ENCODE measurements at regions not wholly inside any gene's neighbourhood (a gene's known extent, or its start where the extent isn't known, plus 50 kb on each side); places are given as distances from the start of the nearest gene placed in this dataset.

DNA sequence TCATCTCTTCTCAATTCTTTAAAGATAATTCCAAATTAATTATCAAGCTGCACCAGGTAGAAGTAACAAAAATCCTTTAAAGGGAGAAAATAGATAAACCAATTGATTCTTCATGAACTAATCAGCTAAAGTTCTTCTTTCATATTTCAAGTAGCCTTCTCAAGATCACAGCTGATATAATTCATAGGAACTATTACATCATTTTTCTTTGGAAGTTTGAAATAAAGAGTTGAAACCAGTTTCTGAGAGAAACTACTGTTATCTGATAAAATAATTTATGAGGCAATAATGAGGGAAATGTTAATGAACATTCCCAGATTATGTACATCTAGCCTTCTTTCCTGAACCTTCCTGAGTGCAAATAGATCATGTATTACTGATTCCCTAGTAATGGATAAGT lies 484.9 kb downstream of the METTL4 start:
- Histone ChIP-seq H2AFZ (ENCODE audit: low read depth, low read length, poor library complexity, severe bottlenecking) (no peak overlapping the region), H3K79me2 (ENCODE audit: insufficient read depth, low read length) (no peaks in the 10 kb centered on the region), H4K20me1 (ENCODE audit: insufficient read depth) (no peaks in the 10 kb centered on the region), H3K9me3 (ENCODE audit: control insufficient read depth in 1 of 2, insufficient read depth in 1 of 2, low read depth in 1 of 2, low read length in 2 of 2) (no peaks in the 10 kb centered on the region), H3K4me2 (ENCODE audit: low read length) (no peak overlapping the region), H3K27ac (ENCODE audit: low read depth, low read length) (no peak overlapping the region), H3K36me3 (ENCODE audit: control insufficient read depth in 1 of 2, insufficient read depth in 2 of 2, low read length in 2 of 2) (no peaks in the 10 kb centered on the region), H3K4me1 (ENCODE audit: control insufficient read depth in 1 of 2, insufficient read depth in 2 of 2, low read length in 2 of 2) (no peaks in the 10 kb centered on the region), H3K9ac (ENCODE audit: low read length) (no peak overlapping the region), H3K9me2 (ENCODE audit: insufficient read depth) (no peaks in the 10 kb centered on the region), H3K4me3 (replicated peaks in 1 of 2; ENCODE audit: low read depth in 1 of 2, low read length in 2 of 2) (no peak overlapping the region), H3K27me3 (ENCODE audit: insufficient read depth, low read length) (no peaks in the 10 kb centered on the region)
- RAD21 ChIA-PET (ENCODE audit: low non-redundant PET in 1 of 2, low total read pairs in 2 of 2, uncharacterized antibody in 2 of 2, unreplicated experiment in 2 of 2): no interaction called here
- CTCF ChIA-PET: interaction anchor here (1.3 kb wide), 1 partner anchor 18 kb away, joined by 4 read pairs; no protein-coding TSS in a partner anchor
- POLR2A ChIA-PET: no interaction called here
- ATAC-seq: no peak
- no TSS peak for BruUV-seq (replicated peaks)
- no peak for DNase-seq (ENCODE audit: low read depth, low spot score)
- TF ChIP-seq SIN3A (IDR thresholded peaks at IDR 0.05; ENCODE audit: low read depth) (no peak), FOSL1 (IDR thresholded peaks at IDR 0.05; ENCODE audit: low read depth) (no peak), ZFX (IDR thresholded peaks at IDR 0.05) (no peak), CTCF (IDR thresholded peaks at IDR 0.05 in 2 of 3, conservative IDR thresholded peaks at IDR 0.05 in 1 of 3; ENCODE audit: borderline replicate concordance in 1 of 3, insufficient read depth in 1 of 3, low read depth in 2 of 3, low read length in 2 of 3) (no peak), TCF7L2 (IDR thresholded peaks at IDR 0.05; ENCODE audit: borderline replicate concordance, extremely low read depth, insufficient read depth, insufficient read length) (no peak)
- intact Hi-C loops (cut with micrococcal nuclease): loop anchor here (10.0 kb wide), 1 partner anchor 502 kb away; no protein-coding TSS in a partner anchor

GRCh38 chr18:2087877-2088673 lies 483.2 kb downstream of the METTL4 start:
- no peak for ATAC-seq
- CTCF ChIA-PET: no interaction called here
- no peak for DNase-seq (ENCODE audit: low read depth, low spot score)
- POLR2A ChIA-PET: no interaction called here
- no peaks in the 10 kb centered on the region for H3K4me1 ChIP-seq (ENCODE audit: control insufficient read depth in 1 of 2, insufficient read depth in 2 of 2, low read length in 2 of 2)
- no peak overlapping the region for H3K9ac ChIP-seq (ENCODE audit: low read length)
- H3K9me3 ChIP-seq (ENCODE audit: control insufficient read depth in 1 of 2, insufficient read depth in 1 of 2, low read depth in 1 of 2, low read length in 2 of 2): no peaks in the 10 kb centered on the region
- no peaks in the 10 kb centered on the region for H3K9me2 ChIP-seq (ENCODE audit: insufficient read depth)
- H4K20me1 ChIP-seq (ENCODE audit: insufficient read depth): no peaks in the 10 kb centered on the region
- H3K27ac ChIP-seq (ENCODE audit: low read depth, low read length): no peak overlapping the region
- no peak overlapping the region for H3K4me3 ChIP-seq (replicated peaks in 1 of 2; ENCODE audit: low read depth in 1 of 2, low read length in 2 of 2)
- H3K27me3 ChIP-seq (ENCODE audit: insufficient read depth, low read length): no peaks in the 10 kb centered on the region
- no peak overlapping the region for H2AFZ ChIP-seq (ENCODE audit: low read depth, low read length, poor library complexity, severe bottlenecking)
- no peak overlapping the region for H3K4me2 ChIP-seq (ENCODE audit: low read length)
- intact Hi-C loops (cut with micrococcal nuclease): loop anchor here (10.0 kb wide), 1 partner anchor 503 kb away; no protein-coding TSS in a partner anchor
- no peaks in the 10 kb centered on the region for H3K79me2 ChIP-seq (ENCODE audit: insufficient read depth, low read length)
- no TSS peak for BruUV-seq (replicated peaks)
- RAD21 ChIA-PET (ENCODE audit: low non-redundant PET in 1 of 2, low total read pairs in 2 of 2, uncharacterized antibody in 2 of 2, unreplicated experiment in 2 of 2): no interaction called here
- H3K36me3 ChIP-seq (ENCODE audit: control insufficient read depth in 1 of 2, insufficient read depth in 2 of 2, low read length in 2 of 2): no peaks in the 10 kb centered on the region
- TF ChIP-seq YY1 (IDR thresholded peaks at IDR 0.05; ENCODE audit: extremely low read depth, insufficient replicate concordance, low read depth, low read length) (no peak), TCF7L2 (IDR thresholded peaks at IDR 0.05; ENCODE audit: borderline replicate concordance, extremely low read depth, insufficient read depth, insufficient read length) (no peak), POLR2AphosphoS5 (IDR thresholded peaks at IDR 0.05; ENCODE audit: low read depth, low read length) (no peak), CEBPB (IDR thresholded peaks at IDR 0.05; ENCODE audit: low read depth) (no peak), CTCF (IDR thresholded peaks at IDR 0.05 in 2 of 3, conservative IDR thresholded peaks at IDR 0.05 in 1 of 3; ENCODE audit: borderline replicate concordance in 1 of 3, insufficient read depth in 1 of 3, low read depth in 2 of 3, low read length in 2 of 3) (no peak), ZBTB33 (IDR thresholded peaks at IDR 0.05; ENCODE audit: extremely low read depth, insufficient replicate concordance, low read length) (no peak), FOSL1 (IDR thresholded peaks at IDR 0.05; ENCODE audit: low read depth) (no peak), SRF (IDR thresholded peaks at IDR 0.05; ENCODE audit: low read depth) (no peak)
